HG02610 (cell line): ENCODE measurements at regions not wholly inside any gene's neighbourhood (a gene's known extent, or its start where the extent isn't known, plus 50 kb on each side); places are given as distances from the start of the nearest gene placed in this dataset.

Source experiments
- ATAC-seq: cut with Tn5 transposase; IDR thresholded peaks from one replicate; pipeline ENCODE4 v1.9.1; 2021; ENCODE audit warnings: mild to moderate bottlenecking, moderate library complexity; ENCODE audit not compliant: unreplicated experiment

- no peak for ATAC-seq
These were observed 265.4 kb upstream of the TET2 start for GRCh38 chr4:104881136-104881886.

GRCh38 chr4:104890598-104891275, 255.9 kb upstream of the TET2 start:
- no peak for ATAC-seq

DNA sequence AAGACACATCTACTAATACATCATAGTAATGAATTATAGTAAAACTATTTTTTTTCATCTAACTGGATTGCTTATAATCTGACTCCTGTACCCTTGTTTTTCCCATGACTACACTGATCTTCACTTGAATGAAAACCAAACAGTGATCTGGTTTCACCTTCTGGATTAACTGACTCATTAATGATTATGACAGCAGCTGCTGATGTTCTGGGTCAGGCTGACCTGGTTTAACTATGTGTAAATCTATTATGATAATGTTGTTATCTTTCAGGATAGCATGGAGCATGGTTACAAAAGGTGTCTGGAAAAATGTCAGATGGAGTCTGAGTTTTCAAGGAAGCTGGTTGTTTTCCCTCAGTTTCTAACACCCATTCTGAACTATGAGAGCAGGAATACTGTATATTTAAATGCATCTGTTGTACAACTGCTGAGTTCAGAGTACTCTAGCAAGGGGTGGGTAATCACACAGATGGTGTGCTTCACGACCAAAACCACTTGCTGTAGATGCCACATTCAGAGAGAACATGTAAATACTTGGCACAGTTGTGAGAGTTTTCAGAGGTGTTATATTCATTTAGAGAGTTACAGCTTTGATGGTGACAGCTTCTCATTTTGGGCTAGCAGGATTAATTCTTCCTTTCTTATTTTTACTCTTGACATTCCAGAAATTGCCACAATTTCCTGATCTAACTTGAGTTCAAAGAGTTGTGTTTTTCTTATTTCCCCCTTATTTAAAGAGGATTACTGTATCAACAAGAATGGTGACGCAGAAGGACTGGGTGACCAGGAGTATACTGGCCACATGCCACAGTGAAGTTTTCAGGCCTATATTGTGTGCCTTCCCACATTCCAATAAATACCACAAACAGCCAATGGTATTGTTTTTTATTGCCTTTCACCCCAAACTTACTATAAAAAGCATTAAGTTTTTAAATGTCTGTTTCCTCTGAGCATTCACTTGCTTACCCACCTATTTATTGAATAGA, 249.7 kb upstream of the TET2 start:
- peak; percentile 93 for ATAC-seq

- ATAC-seq, result no peak
These were observed 246.8 kb upstream of the TET2 start for GRCh38 chr4:104899863-104900262.

DNA sequence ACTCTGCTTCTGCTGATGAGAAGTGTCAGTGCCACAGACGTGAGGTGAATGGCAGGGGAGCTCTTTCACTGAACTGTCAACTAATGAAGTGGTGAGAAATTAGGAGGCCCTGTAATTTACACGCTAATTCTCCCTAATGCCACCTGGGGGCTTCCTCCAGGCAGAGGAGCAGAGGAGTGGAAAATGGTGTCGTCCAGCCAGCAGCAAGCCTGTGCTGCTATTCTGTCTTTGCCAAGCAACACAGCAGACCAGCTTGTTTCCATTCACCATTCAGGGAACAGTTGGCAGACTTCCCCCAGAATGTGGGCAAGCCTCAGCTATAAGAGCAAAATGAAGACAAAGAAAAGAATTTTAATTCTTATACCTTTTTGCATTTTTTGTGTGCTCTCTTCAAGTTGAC, 245.2 kb upstream of the TET2 start:
- ATAC-seq, result no peak

DNA sequence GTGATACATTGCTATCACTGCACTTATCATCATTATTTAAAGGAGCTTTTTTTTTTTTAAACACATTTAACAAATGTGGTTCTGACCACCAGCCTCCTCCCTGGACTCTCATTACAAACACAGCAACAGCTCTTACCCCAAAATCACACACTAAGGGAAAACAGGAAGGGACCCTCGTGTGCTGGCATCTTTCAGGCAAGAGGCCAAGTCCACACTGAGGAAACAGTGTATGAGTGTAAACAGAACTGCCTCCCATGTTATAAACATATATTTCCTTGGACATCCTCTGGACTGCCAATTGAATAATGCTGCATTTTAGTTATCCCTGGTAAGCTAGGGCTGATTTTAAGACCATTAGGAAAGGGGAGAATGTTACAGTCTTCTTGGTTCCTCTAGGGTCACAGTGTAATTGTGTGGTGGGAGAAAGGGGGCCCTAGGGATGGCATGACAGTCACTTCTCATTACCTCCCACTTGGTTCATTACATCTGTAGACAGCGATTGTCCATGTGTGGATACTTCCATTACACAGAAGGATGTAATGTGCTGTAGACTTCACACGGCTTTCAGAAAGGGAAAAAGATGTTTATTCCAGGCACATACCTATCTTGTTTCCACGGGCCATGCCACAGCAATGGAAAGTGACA, 244.6 kb upstream of the TET2 start:
- ATAC-seq, result no peak

GRCh38 chr4:104905065-104905464, 241.6 kb upstream of the TET2 start:
- no peak for ATAC-seq

GRCh38 chr4:104905546-104905945, 241.1 kb upstream of the TET2 start:
- no peak for ATAC-seq

- ATAC-seq, result no peak
These were observed 240.4 kb upstream of the TET2 start for GRCh38 chr4:104906276-104906675.

DNA sequence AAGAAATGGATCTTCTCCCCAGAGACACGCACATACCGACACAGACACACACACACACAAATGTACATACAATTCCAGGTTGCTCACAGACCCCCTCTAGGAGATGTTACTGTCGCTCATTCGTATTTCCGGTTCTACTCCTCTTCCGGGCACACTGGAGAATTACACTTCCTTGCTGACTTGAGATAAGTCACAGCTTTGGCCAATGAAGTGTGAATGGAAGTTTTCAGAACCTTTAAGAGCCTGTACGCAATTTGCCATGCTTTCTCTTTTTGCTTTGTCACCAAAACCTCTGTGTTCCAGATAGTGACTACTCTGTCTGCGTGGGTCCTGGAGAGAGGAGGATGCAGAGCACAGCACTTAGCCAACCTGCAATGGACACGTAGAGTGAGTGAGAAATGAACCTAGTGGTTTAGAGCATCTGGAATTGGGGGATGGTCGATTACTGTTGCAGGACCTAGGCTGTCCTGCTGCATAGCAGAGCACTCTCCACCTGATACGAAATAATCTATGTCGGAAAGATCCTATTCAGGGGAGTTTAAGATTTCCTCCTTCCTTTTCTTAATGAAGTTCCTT, 239.5 kb upstream of the TET2 start:
- ATAC-seq, result no peak

DNA sequence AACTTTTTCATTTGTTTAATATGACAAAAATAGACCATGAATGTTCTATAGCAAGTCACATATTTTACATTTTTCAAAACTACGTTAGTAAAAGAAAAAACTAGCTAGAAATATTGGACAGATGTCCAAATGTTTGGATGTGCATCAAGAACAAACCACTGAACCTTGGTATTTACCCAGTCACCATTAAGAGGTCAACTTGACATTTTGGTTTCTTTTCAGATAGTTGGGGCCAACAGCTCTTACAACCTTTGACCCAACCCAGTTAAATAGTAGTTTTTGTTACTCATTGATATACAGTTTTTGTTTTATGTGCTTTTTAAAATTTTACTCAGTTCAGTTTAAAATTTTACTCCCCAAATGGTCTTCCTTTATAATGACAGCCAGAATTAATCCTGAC, 238.7 kb upstream of the TET2 start:
- ATAC-seq, result no peak

DNA sequence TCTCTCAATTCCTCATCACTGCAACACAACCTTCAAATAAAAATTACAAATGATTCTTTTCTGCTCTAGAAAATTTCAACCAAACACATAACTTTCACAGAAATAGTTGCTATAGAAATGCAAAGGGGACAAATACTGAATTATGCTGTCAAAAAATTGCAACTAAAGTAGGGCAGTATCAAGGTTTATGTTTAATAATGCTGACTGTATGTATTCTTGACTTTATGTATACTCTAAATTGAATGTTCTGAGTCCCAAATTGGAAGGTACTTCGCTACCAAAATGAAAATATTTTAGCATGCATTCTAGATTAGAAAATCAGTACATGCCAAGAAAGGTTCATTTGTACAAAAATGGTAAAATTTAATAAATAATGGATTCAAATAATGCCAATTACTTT, 237.3 kb upstream of the TET2 start:
- no peak for ATAC-seq

- ATAC-seq, result no peak
These were observed 234.2 kb upstream of the TET2 start for GRCh38 chr4:104912518-104912917.

DNA sequence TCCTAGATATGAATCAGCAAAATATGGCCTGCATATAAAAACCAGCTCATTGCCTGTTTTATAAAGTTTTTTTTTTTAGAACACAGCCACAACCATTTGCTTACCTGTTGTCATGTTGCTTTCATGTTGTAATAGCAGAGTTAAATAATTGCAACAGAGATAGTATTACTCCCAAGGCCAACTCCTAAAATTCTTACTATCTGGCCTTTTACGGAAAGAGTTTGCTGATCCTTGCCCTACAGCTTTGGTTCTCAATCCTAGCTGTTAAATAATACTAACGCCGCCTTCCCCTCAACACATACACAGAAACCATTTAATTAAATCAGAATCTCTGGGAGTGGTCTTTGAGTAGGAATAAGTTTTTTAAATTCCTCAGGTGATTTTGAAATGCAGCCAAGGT, 231.3 kb upstream of the TET2 start:
- ATAC-seq, result no peak

DNA sequence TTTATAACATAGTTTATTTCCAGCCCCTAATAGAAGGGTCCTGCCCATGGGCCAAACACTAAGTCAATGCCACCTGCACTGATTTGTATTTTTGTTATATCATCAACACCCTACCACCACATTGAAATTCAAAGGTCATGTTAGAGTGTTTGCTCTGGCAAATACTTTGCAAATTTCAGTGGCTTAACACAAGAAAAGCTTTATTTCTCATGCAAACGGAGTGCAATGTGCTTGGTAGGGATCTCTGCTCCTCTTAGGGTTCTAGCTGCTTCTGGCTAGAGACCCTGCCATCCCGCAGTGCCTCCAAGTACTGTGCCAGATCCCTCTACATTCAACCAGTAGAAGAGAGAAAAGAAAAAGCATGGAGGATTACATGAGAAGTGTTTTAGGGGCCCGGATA, 230.8 kb upstream of the TET2 start:
- ATAC-seq, result no peak

GRCh38 chr4:104919406-104919805, 227.3 kb upstream of the TET2 start:
- no peak for ATAC-seq

- peak; percentile 53 for ATAC-seq
These were observed 216.4 kb upstream of the TET2 start for GRCh38 chr4:104930298-104930697.

- ATAC-seq, result peak; percentile 66
These were observed 215.6 kb upstream of the TET2 start for GRCh38 chr4:104930745-104931736.

GRCh38 chr4:104938624-104939023, 208.1 kb upstream of the TET2 start:
- ATAC-seq, result no peak
